IPS DF 6.9 (cell line): ENCODE measurements at regions not wholly inside any gene's neighbourhood (a gene's known extent, or its start where the extent isn't known, plus 50 kb on each side); places are given as distances from the start of the nearest gene placed in this dataset.

Experiments used
- DNase-seq: peaks from one replicate; pipeline ENCODE4 v3.0.0-alpha.2; 2013; ENCODE audit warnings: low read depth, low spot score
- H3K27ac ChIP-seq: one replicate; pipeline ENCODE4 v1.5.1; 2013; ENCODE audit warnings: low read length, control low read depth
- H3K27me3 ChIP-seq: 2 replicates; pipeline ENCODE4 v1.6.1; 2013; ENCODE audit warnings: mild to moderate bottlenecking, low read length; ENCODE audit not compliant: control insufficient read depth, insufficient read depth
- H3K36me3 ChIP-seq: 2 replicates; pipeline ENCODE4 v1.6.1; 2013; ENCODE audit warnings: low read length; ENCODE audit not compliant: control insufficient read depth, insufficient read depth
- H3K4me1 ChIP-seq: 2 replicates; pipeline ENCODE4 v1.6.1; 2013; ENCODE audit warnings: low read length; ENCODE audit not compliant: control insufficient read depth, insufficient read depth
- H3K4me3 ChIP-seq: 2 replicates; pipeline ENCODE4 v1.5.1; 2013; ENCODE audit warnings: mild to moderate bottlenecking, low read length
- H3K9me3 ChIP-seq: 2 replicates; pipeline ENCODE4 v1.6.1; 2013; ENCODE audit warnings: low read length, inconsistent platforms; ENCODE audit not compliant: control insufficient read depth, insufficient read depth
- WGBS: extraction: QIAGEN DNeasy Blood & Tissue Kit; methylation state at CpG from one replicate; pipeline ENCODE4 v1.1.7; 2013; ENCODE audit warnings: mixed read lengths, missing lambda C conversion rate; ENCODE audit not compliant: insufficient read length, insufficient coverage; 5-methylcytosine and 5-hydroxymethylcytosine counted together

DNA sequence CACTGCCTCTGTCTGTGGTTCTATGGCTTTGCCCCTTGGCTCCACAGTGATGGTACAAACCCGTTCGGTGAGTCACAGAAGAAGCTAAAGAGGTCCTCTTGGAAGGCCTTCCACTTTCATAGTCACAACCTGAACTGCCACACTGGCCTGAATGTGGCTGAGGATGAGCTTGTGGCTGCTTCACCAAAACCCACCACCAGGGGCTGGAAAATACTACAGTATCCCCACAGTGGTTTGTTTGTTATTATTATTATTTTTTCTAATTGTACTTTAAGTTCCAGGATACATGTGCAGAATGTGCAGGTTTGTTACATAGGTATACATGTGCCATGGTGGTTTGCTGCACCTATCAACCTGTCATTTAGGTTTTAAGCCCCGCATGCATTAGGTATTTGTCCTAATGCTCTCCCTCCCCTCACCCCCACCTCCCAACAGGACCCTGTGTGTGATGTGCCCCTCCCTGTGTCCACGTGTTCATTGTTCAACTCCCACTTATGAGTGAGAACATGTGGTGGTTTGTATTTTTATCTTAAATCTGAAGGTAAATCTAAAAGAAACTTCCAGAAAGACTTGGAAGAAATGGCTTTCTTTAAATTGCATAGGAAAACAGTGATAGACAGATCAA lies 160.8 kb upstream of the NPSR1 start:
- no peaks in the 10 kb centered on the region for H3K27me3 ChIP-seq
- no peaks in the 10 kb centered on the region for H3K4me1 ChIP-seq
- no peak for DNase-seq
- no CpG with 5 or more reads among the region's 4 CpGs for WGBS
- H3K27ac ChIP-seq = no peak overlapping the region
- H3K4me3 ChIP-seq = no peak overlapping the region
- no peaks in the 10 kb centered on the region for H3K9me3 ChIP-seq
- no peaks in the 10 kb centered on the region for H3K36me3 ChIP-seq

DNA sequence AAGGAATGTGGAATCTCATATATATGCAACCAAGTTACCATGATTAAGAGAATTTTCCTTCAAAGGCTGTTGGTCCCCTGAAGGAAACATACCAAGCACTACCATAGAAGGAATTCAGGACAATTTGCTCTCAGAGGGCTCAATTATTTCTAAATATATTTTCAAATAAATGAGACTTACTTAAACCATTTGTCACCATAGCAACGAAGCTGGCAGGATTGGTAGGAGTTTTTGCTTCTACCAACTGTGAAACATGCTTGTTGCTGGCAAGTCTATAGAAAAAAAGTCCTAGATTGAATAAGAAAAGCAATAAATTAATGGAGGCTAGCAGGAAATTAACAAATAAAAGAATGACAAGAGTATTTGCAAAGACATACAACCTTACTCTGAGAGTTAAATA lies 156.9 kb upstream of the NPSR1 start:
- Histone ChIP-seq H3K4me1 (no peaks in the 10 kb centered on the region), H3K9me3 (no peaks in the 10 kb centered on the region), H3K27me3 (no peaks in the 10 kb centered on the region), H3K27ac (no peak overlapping the region), H3K36me3 (no peaks in the 10 kb centered on the region), H3K4me3 (no peak overlapping the region)
- no CpG with 5 or more reads among the region's 1 CpG for WGBS
- no peak for DNase-seq

DNA sequence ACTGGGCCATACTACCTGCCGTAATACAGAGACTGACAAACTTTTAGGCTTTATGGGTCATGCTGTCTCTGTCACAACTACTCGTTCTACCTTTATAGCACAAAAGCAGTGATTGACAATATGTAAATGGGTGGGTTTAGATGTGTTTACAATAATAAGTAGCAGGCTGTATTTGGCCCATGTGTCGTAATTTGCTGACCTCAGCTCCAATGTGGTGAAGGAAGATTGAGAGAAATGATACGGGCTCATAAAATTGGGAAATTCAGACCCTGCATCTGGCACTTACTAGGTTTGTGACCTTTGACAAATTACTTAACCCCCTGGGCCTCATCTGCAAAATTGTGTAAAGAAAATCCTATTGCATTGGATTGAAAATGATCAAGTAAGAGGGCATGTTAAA lies 150.8 kb upstream of the NPSR1 start:
- H3K36me3 ChIP-seq = no peaks in the 10 kb centered on the region
- H3K27me3 ChIP-seq = no peaks in the 10 kb centered on the region
- no CpG with 5 or more reads among the region's 4 CpGs for WGBS

DNA sequence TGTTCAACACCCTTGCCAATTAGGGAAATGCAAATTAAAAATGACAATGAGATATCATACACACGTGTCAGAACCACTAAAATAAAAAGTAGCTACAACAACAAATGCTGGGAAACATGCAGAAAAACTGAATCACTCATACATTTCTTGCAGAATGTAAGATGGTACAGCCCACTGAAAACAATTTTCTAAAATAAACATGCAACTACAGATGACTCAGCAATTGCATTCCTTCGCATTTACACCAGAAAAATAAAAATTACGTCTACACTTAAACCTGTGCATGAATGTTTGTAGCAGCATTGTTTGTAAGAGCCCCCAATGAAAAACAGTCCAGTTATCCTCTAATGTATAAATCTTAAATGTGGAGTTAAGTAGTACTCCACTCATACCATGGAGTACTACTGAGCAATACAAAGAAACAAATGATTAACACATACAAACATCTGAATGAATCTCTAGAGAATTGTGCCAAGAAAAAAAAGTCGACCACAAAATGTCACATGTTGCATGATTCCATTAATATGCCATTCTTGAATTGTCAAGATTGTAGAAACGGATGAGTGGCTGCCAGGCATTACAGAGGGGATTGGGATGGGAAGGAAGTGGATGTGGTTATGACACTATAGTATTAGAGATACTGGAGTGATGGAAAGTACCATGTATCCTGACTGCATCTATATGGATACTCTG lies 134.6 kb upstream of the NPSR1 start:
- Histone ChIP-seq H3K4me3 (no peak overlapping the region), H3K27me3 (no peaks in the 10 kb centered on the region), H3K36me3 (no peaks in the 10 kb centered on the region), H3K4me1 (no peaks in the 10 kb centered on the region), H3K27ac (no peak overlapping the region), H3K9me3 (no peaks in the 10 kb centered on the region)
- WGBS = no CpG with 5 or more reads among the region's 5 CpGs
- DNase-seq = no peak

More for the DNA sequence above, 150.8 kb upstream of the NPSR1 start:
- no peak overlapping the region for H3K27ac ChIP-seq
- DNase-seq = no peak
- H3K4me3 ChIP-seq = no peak overlapping the region
- 0 out of 2 replicates have a peak, but pooled peaks cover 1% of the 10 kb centered on the region for H3K4me1 ChIP-seq
- H3K9me3 ChIP-seq = no peaks in the 10 kb centered on the region

DNA sequence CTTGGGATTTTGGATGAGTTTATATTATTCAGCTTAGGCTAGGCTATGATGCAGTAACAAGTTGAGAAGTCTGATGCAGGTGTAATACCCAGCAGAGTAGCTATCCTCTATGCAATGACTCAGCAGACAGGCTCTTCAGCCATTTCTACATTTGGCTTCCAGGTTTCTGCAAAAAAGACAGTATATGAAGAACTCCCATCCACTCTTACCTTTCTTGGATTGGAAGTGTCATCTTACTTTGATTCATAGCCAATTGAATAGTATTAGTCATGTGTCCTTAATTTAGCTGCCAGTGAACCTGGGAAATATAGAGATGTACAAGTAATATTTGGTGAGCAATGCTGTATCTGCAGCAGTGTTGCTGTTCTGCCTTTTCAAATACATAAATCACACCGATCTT lies 127.8 kb upstream of the NPSR1 start:
- Histone ChIP-seq H3K4me3 (no peak overlapping the region), H3K9me3 (no peaks in the 10 kb centered on the region), H3K36me3 (no peaks in the 10 kb centered on the region), H3K27me3 (no peaks in the 10 kb centered on the region), H3K4me1 (no peaks in the 10 kb centered on the region), H3K27ac (no peak overlapping the region)
- no peak for DNase-seq
- WGBS = no CpG with 5 or more reads among the region's 1 CpG

DNA sequence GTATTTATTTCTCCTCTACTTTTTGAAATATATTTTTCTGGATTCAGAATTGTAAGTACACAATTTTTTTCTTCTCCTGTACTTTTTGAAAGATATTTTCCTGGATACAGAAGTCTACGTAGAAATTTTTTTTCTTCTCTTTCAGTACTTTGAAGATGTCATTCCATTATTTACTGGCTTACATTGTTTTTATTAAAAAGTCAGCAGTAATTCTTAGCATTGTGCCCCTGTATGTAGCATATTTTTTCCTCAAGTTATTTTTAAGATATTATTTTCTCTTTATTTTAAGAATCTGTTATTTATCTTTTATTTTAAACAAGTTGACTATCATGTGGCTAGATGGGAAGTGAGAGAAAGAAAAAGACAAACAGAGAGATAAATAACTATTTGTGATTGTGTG lies 119.0 kb upstream of the NPSR1 start:
- H3K4me3 ChIP-seq = no peak overlapping the region
- no peak for DNase-seq
- no peaks in the 10 kb centered on the region for H3K27me3 ChIP-seq
- no CpG with 5 or more reads among the region's 1 CpG for WGBS
- no peaks in the 10 kb centered on the region for H3K9me3 ChIP-seq
- no peaks in the 10 kb centered on the region for H3K4me1 ChIP-seq
- H3K27ac ChIP-seq = no peak overlapping the region
- no peaks in the 10 kb centered on the region for H3K36me3 ChIP-seq

DNA sequence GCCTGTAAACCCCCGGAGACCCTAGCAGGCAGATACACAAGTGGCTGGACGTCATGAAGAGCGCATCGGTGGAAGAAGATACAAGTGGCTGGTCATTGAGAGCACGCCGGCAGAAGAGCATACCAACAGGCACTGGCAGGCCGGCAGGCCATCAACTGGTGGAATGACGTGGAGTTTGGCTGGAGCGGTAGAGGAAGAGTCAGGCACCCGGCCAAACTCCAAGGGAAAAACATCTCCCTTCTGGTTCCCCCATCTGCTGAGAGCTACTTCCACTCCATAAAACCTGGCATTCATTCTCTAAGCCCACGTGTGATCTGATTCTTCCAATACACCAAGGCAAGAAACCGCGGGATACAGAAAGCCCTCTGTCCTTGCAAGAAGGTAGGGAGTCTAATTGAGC lies 113.4 kb upstream of the NPSR1 start:
- Histone ChIP-seq H3K27ac (no peak overlapping the region), H3K4me3 (no peak overlapping the region), H3K27me3 (no peaks in the 10 kb centered on the region), H3K4me1 (no peaks in the 10 kb centered on the region), H3K9me3 (no peaks in the 10 kb centered on the region), H3K36me3 (no peaks in the 10 kb centered on the region)
- no CpG with 5 or more reads among the region's 13 CpGs for WGBS
- no peak for DNase-seq

DNA sequence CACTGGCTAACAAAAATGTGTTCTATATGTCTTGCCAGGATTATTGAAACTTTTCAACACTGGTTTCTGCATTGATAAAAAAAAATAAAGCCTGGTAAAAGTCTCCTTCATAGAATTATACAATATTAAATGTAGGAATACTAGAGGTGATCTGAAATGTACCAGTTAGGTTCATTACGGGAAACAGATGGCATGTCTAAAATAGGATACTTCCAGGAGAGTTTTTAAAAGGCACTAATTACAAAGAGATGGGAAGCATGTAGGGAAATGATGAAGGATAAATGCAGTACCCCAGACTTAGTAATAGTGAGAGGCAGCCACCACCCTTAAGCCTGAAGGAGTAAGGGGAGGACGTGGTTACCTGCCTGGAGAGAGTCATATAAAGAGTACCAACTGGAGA lies 107.0 kb upstream of the NPSR1 start:
- H3K4me1 ChIP-seq = no peaks in the 10 kb centered on the region
- no peaks in the 10 kb centered on the region for H3K27me3 ChIP-seq
- DNase-seq = no peak
- no peaks in the 10 kb centered on the region for H3K9me3 ChIP-seq
- H3K4me3 ChIP-seq = no peak overlapping the region
- no CpG with 5 or more reads among the region's 2 CpGs for WGBS
- H3K27ac ChIP-seq = no peak overlapping the region
- no peaks in the 10 kb centered on the region for H3K36me3 ChIP-seq

DNA sequence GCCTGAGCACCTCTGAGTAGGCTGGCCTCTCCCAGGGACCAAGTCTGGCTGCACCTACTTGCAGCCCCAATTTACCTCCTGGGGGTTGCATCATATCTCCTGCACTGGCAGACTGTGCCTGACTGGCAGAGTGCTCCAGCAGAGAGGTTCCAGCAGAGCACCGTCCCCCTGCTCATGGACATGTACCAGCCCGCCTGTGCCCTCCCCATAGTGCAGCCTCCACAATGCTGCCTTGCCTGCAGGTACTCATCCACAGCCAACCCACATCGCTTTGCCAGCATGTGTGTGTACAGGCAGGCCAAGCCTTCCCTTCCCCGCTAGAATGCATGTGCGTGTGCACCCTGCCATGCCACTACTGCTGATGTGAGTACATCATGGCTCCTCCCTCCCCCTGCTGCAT lies 105.5 kb upstream of the NPSR1 start:
- no peak for DNase-seq
- Histone ChIP-seq H3K27me3 (no peaks in the 10 kb centered on the region), H3K27ac (no peak overlapping the region), H3K36me3 (no peaks in the 10 kb centered on the region), H3K4me3 (no peak overlapping the region), H3K9me3 (no peaks in the 10 kb centered on the region), H3K4me1 (no peaks in the 10 kb centered on the region)
- WGBS = no CpG with 5 or more reads among the region's 5 CpGs

DNA sequence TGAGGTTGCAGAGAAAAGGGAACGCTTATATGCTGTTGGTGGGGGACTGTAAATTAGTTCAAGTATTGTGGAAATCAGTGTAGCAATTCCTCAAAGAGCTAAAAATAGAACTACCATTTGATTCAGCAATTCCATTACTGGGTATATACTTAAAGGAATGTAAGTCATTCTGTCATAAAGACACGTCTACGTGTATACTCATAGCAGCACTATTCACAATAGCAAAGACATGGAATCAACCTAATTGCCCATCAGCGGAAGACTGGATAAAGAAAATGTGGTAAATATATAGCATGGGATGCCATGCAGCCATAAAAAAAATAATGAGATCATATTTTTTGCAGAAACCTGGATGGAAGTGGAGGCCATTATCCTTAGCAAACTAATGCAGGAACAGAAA lies 100.0 kb upstream of the NPSR1 start:
- H3K4me3 ChIP-seq = no peak overlapping the region
- no peaks in the 10 kb centered on the region for H3K36me3 ChIP-seq
- no peaks in the 10 kb centered on the region for H3K27me3 ChIP-seq
- H3K4me1 ChIP-seq = no peaks in the 10 kb centered on the region
- no peak overlapping the region for H3K27ac ChIP-seq
- no peaks in the 10 kb centered on the region for H3K9me3 ChIP-seq
- DNase-seq = no peak
- no CpG with 5 or more reads among the region's 4 CpGs for whole genome bisulfite sequencing

DNA sequence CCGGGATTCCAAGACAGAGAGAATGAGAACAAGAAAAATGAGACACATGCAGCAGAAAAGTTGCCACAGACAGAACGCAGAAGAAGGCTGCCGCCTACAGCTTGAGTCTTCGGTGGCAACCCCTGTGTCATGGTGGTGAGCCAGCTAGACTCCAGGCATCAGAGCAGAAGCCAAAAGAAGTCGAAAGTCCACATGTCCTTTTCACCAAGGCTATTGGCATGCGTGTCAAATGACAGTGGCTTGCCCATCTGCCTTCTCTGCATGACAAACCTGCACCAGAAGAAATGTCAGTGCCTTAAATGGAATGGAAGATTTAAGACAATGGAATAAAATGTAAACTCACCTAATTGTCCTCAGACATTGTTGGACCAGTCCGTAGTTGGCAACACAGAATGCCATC lies 93.9 kb upstream of the NPSR1 start:
- no peaks in the 10 kb centered on the region for H3K36me3 ChIP-seq
- H3K27ac ChIP-seq = no peak overlapping the region
- no peak overlapping the region for H3K4me3 ChIP-seq
- H3K9me3 ChIP-seq = no peaks in the 10 kb centered on the region
- no peak for DNase-seq
- H3K4me1 ChIP-seq = peaks cover 2% of the 10 kb centered on the region; the same call in 1 of the 2 replicates
- WGBS = no CpG with 5 or more reads among the region's 7 CpGs
- H3K27me3 ChIP-seq = no peaks in the 10 kb centered on the region
